NB4 (cell line): ENCODE measurements at regions not wholly inside any gene's neighbourhood (a gene's known extent, or its start where the extent isn't known, plus 50 kb on each side); places are given as distances from the start of the nearest gene placed in this dataset.
"Not testable (repeated sequence)": the region's sequence is repeated elsewhere in the genome, so short reads cannot be mapped to it uniquely, and the experiment has no call there.

ENCODE experiments used
- DNase-seq: peaks from one replicate; pipeline ENCODE4 v3.0.0; 2010; ENCODE audit warnings: low read depth
- H3K4me3 ChIP-seq: one replicate; pipeline ENCODE4 v1.5.1; 2011; ENCODE audit warnings: mild to moderate bottlenecking, low read depth, low read length, moderate library complexity
- MYC ChIP-seq: IDR thresholded peaks from 2 replicates; pipeline ENCODE4 v1.6.1; 2011; ENCODE audit warnings: low read depth, low read length
- POLR2A ChIP-seq: IDR thresholded peaks from 2 replicates; pipeline ENCODE4 v1.6.1; 2011; ENCODE audit warnings: mild to moderate bottlenecking; ENCODE audit not compliant: insufficient read length; ENCODE audit errors: extremely low read depth
- TF ChIP-seq, protein P1 (sequence below): IDR thresholded peaks from one replicate; pipeline ENCODE4 v1.5.1; 2012; ENCODE audit warnings: low read depth, low read length
- TF ChIP-seq, protein P2 (sequence below): IDR thresholded peaks from 2 replicates; pipeline ENCODE4 v1.6.1; 2011; ENCODE audit warnings: low read depth, low read length

DNA sequence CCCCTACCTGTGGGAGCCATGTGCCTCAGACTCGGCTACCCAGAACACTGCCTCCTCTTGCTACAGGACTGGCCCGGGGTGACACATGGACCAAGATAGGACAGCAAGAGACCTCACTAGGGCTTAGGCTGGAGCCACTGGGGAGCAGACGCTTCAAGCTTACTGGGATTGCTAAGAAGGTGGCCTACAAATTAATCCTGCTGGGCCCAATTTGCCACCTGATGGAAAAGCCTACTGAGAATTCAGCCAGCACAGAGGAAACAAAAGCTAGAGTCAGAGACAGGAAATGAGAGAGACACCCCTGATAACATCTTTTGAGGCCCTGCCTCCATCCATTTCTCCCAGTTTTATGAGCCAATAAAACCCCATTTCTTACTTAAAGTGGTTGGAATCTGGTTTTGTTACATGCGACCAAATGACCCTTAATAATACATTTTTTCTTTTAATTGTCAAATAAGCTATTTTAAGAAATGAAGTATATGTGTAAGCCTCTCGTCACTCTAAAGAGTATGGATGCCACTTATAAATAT lies 282.1 kb downstream of the CXCL12 start:
- no peak for DNase-seq
- TF ChIP-seq, protein P1, sequence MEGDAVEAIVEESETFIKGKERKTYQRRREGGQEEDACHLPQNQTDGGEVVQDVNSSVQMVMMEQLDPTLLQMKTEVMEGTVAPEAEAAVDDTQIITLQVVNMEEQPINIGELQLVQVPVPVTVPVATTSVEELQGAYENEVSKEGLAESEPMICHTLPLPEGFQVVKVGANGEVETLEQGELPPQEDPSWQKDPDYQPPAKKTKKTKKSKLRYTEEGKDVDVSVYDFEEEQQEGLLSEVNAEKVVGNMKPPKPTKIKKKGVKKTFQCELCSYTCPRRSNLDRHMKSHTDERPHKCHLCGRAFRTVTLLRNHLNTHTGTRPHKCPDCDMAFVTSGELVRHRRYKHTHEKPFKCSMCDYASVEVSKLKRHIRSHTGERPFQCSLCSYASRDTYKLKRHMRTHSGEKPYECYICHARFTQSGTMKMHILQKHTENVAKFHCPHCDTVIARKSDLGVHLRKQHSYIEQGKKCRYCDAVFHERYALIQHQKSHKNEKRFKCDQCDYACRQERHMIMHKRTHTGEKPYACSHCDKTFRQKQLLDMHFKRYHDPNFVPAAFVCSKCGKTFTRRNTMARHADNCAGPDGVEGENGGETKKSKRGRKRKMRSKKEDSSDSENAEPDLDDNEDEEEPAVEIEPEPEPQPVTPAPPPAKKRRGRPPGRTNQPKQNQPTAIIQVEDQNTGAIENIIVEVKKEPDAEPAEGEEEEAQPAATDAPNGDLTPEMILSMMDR: no peak
- TF ChIP-seq, protein P2, sequence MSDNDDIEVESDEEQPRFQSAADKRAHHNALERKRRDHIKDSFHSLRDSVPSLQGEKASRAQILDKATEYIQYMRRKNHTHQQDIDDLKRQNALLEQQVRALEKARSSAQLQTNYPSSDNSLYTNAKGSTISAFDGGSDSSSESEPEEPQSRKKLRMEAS: no peak
- TF ChIP-seq MYC (no peak), POLR2A (no peak)
- H3K4me3 ChIP-seq: no peak overlapping the region

DNA sequence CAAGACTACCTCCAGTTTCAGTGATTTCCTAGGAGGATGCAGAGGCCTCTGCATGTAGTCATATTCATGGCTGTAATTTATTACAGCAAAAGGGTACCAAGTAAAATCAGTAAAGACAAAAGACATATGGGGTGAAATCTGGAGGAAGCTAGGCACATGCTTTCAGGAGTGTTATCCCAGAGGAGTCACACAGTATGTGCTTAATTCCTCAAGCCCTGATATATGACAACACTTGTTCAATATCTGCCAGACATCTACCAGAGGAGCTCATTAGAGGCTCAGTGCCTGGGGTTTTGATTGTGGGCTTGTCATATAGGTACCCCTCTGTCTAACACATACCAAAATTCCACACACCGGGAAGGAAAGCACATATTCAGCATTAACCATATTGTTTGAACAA lies 283.8 kb downstream of the CXCL12 start:
- TF ChIP-seq, protein P2: no peak
- TF ChIP-seq MYC (no peak), POLR2A (no peak)
- TF ChIP-seq, protein P1: no peak
- DNase-seq: no peak

DNA sequence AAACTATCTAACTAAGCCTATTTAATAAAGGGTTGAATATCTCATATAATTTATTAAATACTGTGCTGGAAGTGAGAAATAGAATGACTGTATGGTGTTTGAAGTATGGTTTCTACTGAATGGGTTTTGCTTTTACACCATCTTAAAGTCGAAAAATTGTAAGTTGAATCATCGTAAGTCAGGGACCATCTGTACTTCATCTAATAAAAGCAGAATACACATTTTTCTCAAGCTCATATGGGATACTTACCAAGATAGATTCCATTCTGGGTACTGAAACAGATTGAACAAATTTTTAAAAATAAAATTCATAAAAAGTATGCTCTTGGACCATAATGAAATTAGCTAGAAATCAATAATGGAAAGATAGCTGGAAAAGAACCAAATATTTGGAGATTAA lies 285.4 kb downstream of the CXCL12 start:
- TF ChIP-seq MYC: no peak
- no peak for TF ChIP-seq POLR2A
- TF ChIP-seq, protein P1: no peak
- TF ChIP-seq, protein P2: no peak
- H3K4me3 ChIP-seq: no peak overlapping the region
- DNase-seq: no peak

More for the DNA sequence above, 283.8 kb downstream of the CXCL12 start:
- H3K4me3 ChIP-seq: no peak overlapping the region

DNA sequence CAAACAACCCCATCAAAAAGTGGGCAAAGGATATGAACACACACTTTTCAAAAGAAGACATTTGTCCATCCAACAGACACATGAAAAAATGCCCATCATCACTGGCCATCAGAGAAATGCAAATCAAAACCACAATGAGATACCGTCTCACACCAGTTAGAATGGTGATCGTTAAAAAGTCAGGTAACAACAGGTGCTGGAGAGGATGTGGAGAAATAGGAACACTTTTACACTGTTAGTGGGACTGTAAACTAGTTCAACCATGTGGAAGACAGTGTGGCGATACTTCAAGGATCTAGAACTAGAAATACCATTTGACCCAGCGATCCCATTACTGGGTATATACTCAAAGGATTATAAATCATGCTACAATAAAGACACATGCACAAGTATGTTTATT lies 288.7 kb downstream of the CXCL12 start:
- not testable (repeated sequence) for H3K4me3 ChIP-seq, DNase-seq

DNA sequence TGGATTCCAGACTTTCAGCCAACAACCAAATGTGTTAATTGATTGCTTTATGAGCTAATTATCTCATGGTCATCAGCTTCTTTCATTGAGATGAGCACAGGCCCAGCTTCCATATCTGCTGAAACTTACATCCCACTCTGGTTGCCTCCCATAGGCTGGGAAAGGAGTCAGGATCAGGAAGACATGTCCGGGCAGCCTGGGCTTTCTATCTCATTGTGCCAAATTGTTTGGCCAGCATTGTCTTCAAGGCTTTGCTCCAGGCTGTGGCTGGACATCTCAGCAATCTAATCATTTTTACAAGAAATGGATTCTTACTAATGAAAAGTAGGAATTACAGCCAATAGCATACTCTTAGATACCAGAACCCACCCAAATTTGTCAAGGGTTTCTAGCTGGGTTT lies 295.2 kb downstream of the CXCL12 start:
- TF ChIP-seq, protein P1: no peak
- TF ChIP-seq POLR2A: no peak
- TF ChIP-seq, protein P2: no peak
- TF ChIP-seq MYC: no peak
- DNase-seq: no peak
- H3K4me3 ChIP-seq: no peak overlapping the region

DNA sequence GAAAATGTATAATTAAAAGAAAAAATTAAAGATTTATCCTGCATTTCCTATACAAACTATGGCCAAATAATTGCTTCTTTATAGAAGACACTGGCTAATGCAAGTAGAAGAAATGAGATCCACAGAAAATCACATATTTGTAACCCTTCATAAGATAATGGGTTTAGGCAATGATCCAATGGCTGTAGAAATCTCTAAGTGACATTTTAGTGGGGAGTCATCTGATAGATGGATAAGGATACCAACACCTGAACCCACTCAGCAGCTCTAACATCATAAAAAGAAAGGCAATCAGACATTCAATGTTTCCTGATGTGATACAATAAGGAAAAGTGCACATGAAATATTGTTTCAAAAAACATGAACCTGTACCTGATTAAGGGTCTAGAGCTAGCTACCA lies 297.5 kb downstream of the CXCL12 start:
- no peak for TF ChIP-seq POLR2A
- no peak overlapping the region for H3K4me3 ChIP-seq
- DNase-seq: no peak

DNA sequence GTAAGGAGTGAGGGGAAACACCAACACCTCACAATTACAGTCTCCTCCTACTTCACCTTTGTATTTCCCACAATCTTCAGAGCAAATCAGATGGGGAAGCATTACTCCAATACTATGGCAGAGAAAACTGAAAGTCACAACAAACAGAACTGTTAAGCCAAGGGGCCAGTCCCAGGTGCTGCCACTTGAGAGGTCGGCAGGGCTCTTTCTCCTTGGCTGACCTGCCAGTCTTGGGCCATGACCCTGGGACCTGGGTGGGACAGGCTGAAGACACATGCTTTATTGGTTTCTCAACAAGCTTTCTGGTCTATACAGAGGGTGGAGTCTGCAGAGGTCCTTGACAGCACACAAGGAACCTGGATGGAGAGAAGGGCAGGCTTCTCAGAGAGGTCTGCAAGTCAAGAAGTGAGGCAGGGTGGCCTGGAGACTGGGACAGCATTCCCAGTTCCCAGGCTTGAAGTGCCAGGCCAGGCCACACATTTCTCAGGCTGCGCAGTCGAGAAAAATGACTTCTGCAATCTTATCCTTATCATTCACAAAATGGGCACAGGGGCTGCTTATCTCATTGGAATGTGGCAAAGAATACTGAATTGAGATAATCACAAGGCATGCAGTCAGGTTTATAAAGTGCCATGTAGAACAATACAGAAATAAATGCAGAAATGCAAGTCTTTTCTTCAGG lies 301.0 kb downstream of the CXCL12 start:
- no peak for DNase-seq
- H3K4me3 ChIP-seq: no peak overlapping the region
- TF ChIP-seq MYC (no peak), POLR2A (no peak)
- TF ChIP-seq, protein P2: no peak
